ENCODE measurements at regions not wholly inside any gene's neighbourhood (a gene's known extent, or its start where the extent isn't known, plus 50 kb on each side); places are given as distances from the start of the nearest gene placed in this dataset.

DNA sequence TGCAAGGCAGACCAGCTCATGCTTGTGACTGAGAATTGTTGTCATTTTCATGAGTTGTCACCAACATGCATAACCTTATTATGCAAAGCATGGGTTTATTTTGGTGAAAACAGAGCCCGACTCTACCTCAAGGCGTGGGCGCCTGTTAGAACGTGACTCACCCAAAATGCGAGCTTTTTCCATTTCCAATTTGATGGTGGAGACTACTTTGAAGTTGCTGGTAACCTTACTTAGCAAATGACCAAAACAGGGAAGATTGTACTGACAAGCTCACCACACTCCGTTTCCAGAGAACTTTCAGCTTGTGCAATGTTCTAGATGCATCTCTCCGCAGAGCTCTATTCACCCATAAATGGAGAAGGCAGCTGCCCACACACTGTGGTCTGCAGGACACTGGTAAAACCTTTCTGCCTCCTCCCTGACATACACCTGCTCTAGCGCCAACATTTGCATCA, 284.5 kb downstream of the MAF start:
- no peak for DNase-seq (ENCODE audit: extremely low spot score)
- ChIA-PET CTCF (interaction anchor here (0.9 kb wide), 1 partner anchor 18 kb away, joined by 3 read pairs; no protein-coding TSS in a partner anchor), POLR2A (interaction anchor here (0.9 kb wide), 1 partner anchor 12 kb away, joined by 3 read pairs; no protein-coding TSS in a partner anchor)
- no peak for TF ChIP-seq TARDBP (IDR thresholded peaks at IDR 0.05)
- TF ChIP-seq L3MBTL2 (conservative IDR thresholded peaks at IDR 0.05): no peak
- TF ChIP-seq LEF1 (IDR thresholded peaks at IDR 0.05; ENCODE audit: borderline replicate concordance): no peak
- TF ChIP-seq FOXK2 (IDR thresholded peaks at IDR 0.05): no peak
- TF ChIP-seq BHLHE40 (IDR thresholded peaks at IDR 0.05; ENCODE audit: borderline replicate concordance): no peak
- no peak for TF ChIP-seq NFRKB (IDR thresholded peaks at IDR 0.05)
- TF ChIP-seq ARNT (IDR thresholded peaks at IDR 0.05): no peak
- no peak for TF ChIP-seq ELF4 (IDR thresholded peaks at IDR 0.05)
- no peak for TF ChIP-seq SUZ12 (IDR thresholded peaks at IDR 0.05)
- TF ChIP-seq FOXM1 (IDR thresholded peaks at IDR 0.05; ENCODE audit: borderline replicate concordance): no peak
- no peak for TF ChIP-seq HDGF (IDR thresholded peaks at IDR 0.05; ENCODE audit: borderline replicate concordance)
- TF ChIP-seq CTBP1 (IDR thresholded peaks at IDR 0.05; ENCODE audit: borderline replicate concordance): no peak

DNA sequence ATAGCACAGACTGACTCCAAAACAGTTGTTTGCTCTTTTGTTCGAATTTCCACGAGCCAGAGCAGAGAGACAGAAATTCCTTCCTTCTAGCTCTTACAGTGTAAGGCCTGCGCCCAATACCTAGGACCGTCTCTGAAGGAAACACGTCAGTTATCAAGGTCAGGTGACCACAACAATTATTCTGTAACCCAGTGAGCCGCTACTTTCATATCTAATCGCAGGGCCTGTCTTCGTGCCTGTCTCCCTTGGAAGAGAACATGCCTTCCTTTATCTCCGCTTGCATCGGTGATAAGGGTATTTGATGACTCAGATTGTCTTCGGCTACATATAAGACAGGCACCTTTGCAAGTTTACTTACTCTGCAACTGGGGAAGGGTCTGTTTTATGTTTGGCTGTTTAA, 288.0 kb downstream of the MAF start:
- ChIA-PET POLR2A (no interaction called here), CTCF (no interaction called here)
- DNase-seq (ENCODE audit: extremely low spot score): no peak
- TF ChIP-seq FOXA1 (IDR thresholded peaks at IDR 0.05) (no peak), FOXK2 (IDR thresholded peaks at IDR 0.05) (no peak)

DNA sequence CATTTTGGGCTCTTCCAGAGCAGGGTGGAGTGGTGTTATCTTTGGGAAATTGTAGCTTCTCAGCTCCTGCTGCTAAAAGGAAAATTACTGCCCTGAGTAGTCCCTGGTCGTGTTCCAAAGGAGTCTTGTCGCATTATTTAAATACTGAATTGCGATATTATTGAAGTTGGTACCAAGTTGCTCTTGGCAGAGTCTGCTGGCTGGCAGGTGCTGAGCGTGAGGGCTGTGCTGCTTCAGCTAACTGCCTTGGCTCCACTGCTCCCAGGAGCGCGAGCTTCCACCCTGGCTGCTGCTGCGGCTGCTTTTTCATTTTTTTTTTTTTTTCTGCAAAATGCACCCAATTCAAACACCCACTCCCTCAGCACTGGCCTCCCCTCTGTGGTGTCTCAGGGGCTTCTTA, 289.8 kb downstream of the MAF start:
- TF ChIP-seq LEF1 (IDR thresholded peaks at IDR 0.05; ENCODE audit: borderline replicate concordance): no peak
- TF ChIP-seq CTBP1 (IDR thresholded peaks at IDR 0.05; ENCODE audit: borderline replicate concordance): no peak
- no peak for TF ChIP-seq FOXK2 (IDR thresholded peaks at IDR 0.05)
- TF ChIP-seq ELF4 (IDR thresholded peaks at IDR 0.05): no peak
- no peak for TF ChIP-seq ARNT (IDR thresholded peaks at IDR 0.05)
- TF ChIP-seq, protein P1, sequence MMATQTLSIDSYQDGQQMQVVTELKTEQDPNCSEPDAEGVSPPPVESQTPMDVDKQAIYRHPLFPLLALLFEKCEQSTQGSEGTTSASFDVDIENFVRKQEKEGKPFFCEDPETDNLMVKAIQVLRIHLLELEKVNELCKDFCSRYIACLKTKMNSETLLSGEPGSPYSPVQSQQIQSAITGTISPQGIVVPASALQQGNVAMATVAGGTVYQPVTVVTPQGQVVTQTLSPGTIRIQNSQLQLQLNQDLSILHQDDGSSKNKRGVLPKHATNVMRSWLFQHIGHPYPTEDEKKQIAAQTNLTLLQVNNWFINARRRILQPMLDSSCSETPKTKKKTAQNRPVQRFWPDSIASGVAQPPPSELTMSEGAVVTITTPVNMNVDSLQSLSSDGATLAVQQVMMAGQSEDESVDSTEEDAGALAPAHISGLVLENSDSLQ (IDR thresholded peaks at IDR 0.05): no peak
- TF ChIP-seq FOXM1 (IDR thresholded peaks at IDR 0.05; ENCODE audit: borderline replicate concordance): no peak
- no peak for TF ChIP-seq ZNF384 (IDR thresholded peaks at IDR 0.05)
- TF ChIP-seq SP1 (IDR thresholded peaks at IDR 0.05): no peak
- TF ChIP-seq TARDBP (IDR thresholded peaks at IDR 0.05): no peak
- TF ChIP-seq SUZ12 (IDR thresholded peaks at IDR 0.05): no peak
- TF ChIP-seq L3MBTL2 (conservative IDR thresholded peaks at IDR 0.05): no peak
- TF ChIP-seq HDGF (IDR thresholded peaks at IDR 0.05; ENCODE audit: borderline replicate concordance): no peak
- no peak for TF ChIP-seq BHLHE40 (IDR thresholded peaks at IDR 0.05; ENCODE audit: borderline replicate concordance)
- no peak for DNase-seq (ENCODE audit: extremely low spot score)
- POLR2A ChIA-PET: interaction anchor here (0.6 kb wide), 1 partner anchor 63 kb away, joined by 3 read pairs; no protein-coding TSS in a partner anchor
- CTCF ChIA-PET: interaction anchor here (0.6 kb wide), 1 partner anchor 39 kb away, joined by 3 read pairs; no protein-coding TSS in a partner anchor

DNA sequence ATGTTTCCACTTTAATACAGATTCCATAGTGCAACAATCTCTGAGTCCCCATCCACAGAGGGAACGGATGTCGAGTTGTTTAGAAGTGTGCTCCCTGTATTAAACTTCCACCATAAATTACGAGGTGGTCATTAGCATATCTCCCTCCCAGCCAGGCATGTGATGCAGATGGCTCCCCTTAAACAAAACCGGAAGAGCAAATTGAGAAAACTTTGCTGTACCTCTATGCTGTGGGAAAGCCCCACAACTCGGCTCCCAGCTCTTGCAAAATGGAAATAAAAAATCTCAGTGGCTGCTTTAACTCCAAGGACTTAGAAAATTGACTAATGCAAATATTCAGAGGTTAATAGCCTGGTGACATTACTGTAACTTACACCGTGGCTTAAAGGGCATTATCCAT, 290.9 kb downstream of the MAF start:
- no peak for TF ChIP-seq HDGF (IDR thresholded peaks at IDR 0.05; ENCODE audit: borderline replicate concordance)
- TF ChIP-seq SUZ12 (IDR thresholded peaks at IDR 0.05): no peak
- no peak for TF ChIP-seq ZNF384 (IDR thresholded peaks at IDR 0.05)
- no peak for TF ChIP-seq FOXM1 (IDR thresholded peaks at IDR 0.05; ENCODE audit: borderline replicate concordance)
- TF ChIP-seq LEF1 (IDR thresholded peaks at IDR 0.05; ENCODE audit: borderline replicate concordance): no peak
- TF ChIP-seq FOXK2 (IDR thresholded peaks at IDR 0.05): no peak
- no peak for TF ChIP-seq TARDBP (IDR thresholded peaks at IDR 0.05)
- no peak for TF ChIP-seq NFRKB (IDR thresholded peaks at IDR 0.05)
- no peak for TF ChIP-seq FOXA1 (IDR thresholded peaks at IDR 0.05)
- TF ChIP-seq CTBP1 (IDR thresholded peaks at IDR 0.05; ENCODE audit: borderline replicate concordance): no peak
- TF ChIP-seq ARNT (IDR thresholded peaks at IDR 0.05): no peak
- no peak for TF ChIP-seq L3MBTL2 (conservative IDR thresholded peaks at IDR 0.05)
- TF ChIP-seq, protein P1 (IDR thresholded peaks at IDR 0.05): no peak
- no peak for DNase-seq (ENCODE audit: extremely low spot score)
- POLR2A ChIA-PET: no interaction called here
- CTCF ChIA-PET: no interaction called here

DNA sequence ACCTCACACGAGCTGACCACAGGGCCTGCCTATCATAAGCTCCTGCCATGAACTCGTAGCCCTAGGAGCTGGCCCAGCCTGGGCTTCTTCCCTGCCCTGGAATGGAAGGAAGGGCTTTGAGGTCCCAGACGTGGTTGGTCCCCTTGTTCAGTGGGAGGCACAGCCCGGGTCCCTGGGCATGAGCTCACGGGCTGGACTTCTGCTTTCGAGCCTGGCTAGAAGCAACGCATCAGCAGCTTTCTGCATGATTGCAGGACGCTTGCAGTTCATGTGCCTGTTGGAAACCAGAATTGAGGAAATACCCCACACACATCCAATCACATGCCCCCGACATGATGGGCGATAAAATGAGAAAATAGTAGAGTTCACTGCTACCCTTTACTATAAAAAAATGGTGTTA, 293.3 kb downstream of the MAF start:
- no peak for DNase-seq (ENCODE audit: extremely low spot score)
- TF ChIP-seq BHLHE40 (IDR thresholded peaks at IDR 0.05; ENCODE audit: borderline replicate concordance): no peak
- TF ChIP-seq L3MBTL2 (conservative IDR thresholded peaks at IDR 0.05): no peak
- TF ChIP-seq FOXK2 (IDR thresholded peaks at IDR 0.05): no peak
- no peak for TF ChIP-seq ELF4 (IDR thresholded peaks at IDR 0.05)
- no peak for TF ChIP-seq HDGF (IDR thresholded peaks at IDR 0.05; ENCODE audit: borderline replicate concordance)
- TF ChIP-seq ARNT (IDR thresholded peaks at IDR 0.05): no peak
- TF ChIP-seq, protein P1 (IDR thresholded peaks at IDR 0.05): no peak
- TF ChIP-seq SUZ12 (IDR thresholded peaks at IDR 0.05): no peak
- TF ChIP-seq ZNF384 (IDR thresholded peaks at IDR 0.05): no peak
- TF ChIP-seq TARDBP (IDR thresholded peaks at IDR 0.05): no peak
- TF ChIP-seq LEF1 (IDR thresholded peaks at IDR 0.05; ENCODE audit: borderline replicate concordance): no peak
- no peak for TF ChIP-seq NFRKB (IDR thresholded peaks at IDR 0.05)
- no peak for TF ChIP-seq CTBP1 (IDR thresholded peaks at IDR 0.05; ENCODE audit: borderline replicate concordance)
- no peak for TF ChIP-seq FOXA1 (IDR thresholded peaks at IDR 0.05)
- TF ChIP-seq FOXM1 (IDR thresholded peaks at IDR 0.05; ENCODE audit: borderline replicate concordance): no peak
- no peak for TF ChIP-seq SP1 (IDR thresholded peaks at IDR 0.05)
- POLR2A ChIA-PET: no interaction called here
- CTCF ChIA-PET: no interaction called here

DNA sequence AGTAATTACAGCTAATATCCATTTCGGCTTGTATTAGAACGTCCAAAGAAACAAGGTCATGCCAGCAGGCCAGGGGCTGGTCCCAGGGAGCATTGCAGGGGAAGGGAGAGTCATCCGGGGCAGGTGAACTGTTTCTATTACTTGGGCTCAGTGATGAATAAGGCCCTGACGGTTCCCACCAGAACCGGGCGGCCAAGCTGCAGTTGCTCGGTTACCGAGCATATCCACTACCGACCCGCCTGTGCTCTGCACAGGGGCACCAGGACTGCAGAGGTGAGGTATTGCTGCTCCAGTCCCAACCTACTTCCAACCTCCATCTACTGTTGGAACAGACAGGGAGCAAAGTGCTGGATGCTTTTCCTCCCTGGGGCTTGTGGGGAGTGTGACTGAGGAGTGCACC, 295.5 kb downstream of the MAF start:
- POLR2A ChIA-PET: no interaction called here
- CTCF ChIA-PET: no interaction called here
- no peak for DNase-seq (ENCODE audit: extremely low spot score)
- TF ChIP-seq L3MBTL2 (conservative IDR thresholded peaks at IDR 0.05): no peak
- no peak for TF ChIP-seq ZNF384 (IDR thresholded peaks at IDR 0.05)
- no peak for TF ChIP-seq ELF4 (IDR thresholded peaks at IDR 0.05)
- no peak for TF ChIP-seq TARDBP (IDR thresholded peaks at IDR 0.05)
- no peak for TF ChIP-seq HDGF (IDR thresholded peaks at IDR 0.05; ENCODE audit: borderline replicate concordance)
- no peak for TF ChIP-seq CTBP1 (IDR thresholded peaks at IDR 0.05; ENCODE audit: borderline replicate concordance)
- TF ChIP-seq BHLHE40 (IDR thresholded peaks at IDR 0.05; ENCODE audit: borderline replicate concordance): no peak
- TF ChIP-seq ARNT (IDR thresholded peaks at IDR 0.05): no peak
- no peak for TF ChIP-seq NFRKB (IDR thresholded peaks at IDR 0.05)
- TF ChIP-seq SUZ12 (IDR thresholded peaks at IDR 0.05): no peak
- no peak for TF ChIP-seq LEF1 (IDR thresholded peaks at IDR 0.05; ENCODE audit: borderline replicate concordance)
- TF ChIP-seq FOXM1 (IDR thresholded peaks at IDR 0.05; ENCODE audit: borderline replicate concordance): no peak
- TF ChIP-seq, protein P1 (IDR thresholded peaks at IDR 0.05): no peak
- no peak for TF ChIP-seq FOXK2 (IDR thresholded peaks at IDR 0.05)

Data from HEK293T (cell line).